ENCODE measurements at regions not wholly inside any gene's neighbourhood (a gene's known extent, or its start where the extent isn't known, plus 50 kb on each side); places are given as distances from the start of the nearest gene placed in this dataset.

- TF ChIP-seq FOSL1 (IDR thresholded peaks at IDR 0.05; ENCODE audit: low read depth) (no peak), POLR2A (IDR thresholded peaks at IDR 0.05; ENCODE audit: borderline replicate concordance, extremely low read depth, insufficient read depth, insufficient read length) (no peak), YY1 (IDR thresholded peaks at IDR 0.05; ENCODE audit: extremely low read depth, insufficient replicate concordance, low read depth, low read length) (no peak)
These were observed 97.7 kb upstream of the KIF5B start for GRCh38 chr10:32153931-32154330.
